RKO (cell line): ENCODE measurements at regions not wholly inside any gene's neighbourhood (a gene's known extent, or its start where the extent isn't known, plus 50 kb on each side); places are given as distances from the start of the nearest gene placed in this dataset.
"Not testable (repeated sequence)": the region's sequence is repeated elsewhere in the genome, so short reads cannot be mapped to it uniquely, and the experiment has no call there.

Source experiments
- DNase-seq: peaks from one replicate; pipeline ENCODE4 v3.0.0-alpha.2; 2016; ENCODE audit warnings: low spot score

DNA sequence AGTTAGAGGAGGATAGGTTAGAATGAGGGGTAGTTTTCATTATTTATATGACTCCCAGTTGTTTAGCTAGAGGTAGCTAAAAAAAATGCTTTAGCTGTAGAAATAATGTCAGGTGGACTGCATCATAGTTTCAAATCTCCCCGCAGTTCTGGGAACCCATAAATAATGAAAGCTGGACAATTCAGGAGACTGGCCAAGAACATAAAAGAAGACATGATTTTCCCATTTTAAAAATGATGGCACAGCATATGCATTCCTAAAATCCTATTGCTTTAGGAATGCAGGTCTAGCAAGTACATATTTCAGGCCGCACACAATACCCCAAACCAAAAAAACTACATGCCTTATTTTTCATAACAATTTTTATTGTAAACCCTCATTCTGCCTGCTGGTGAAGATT, 143.3 kb downstream of the CTH start:
- DNase-seq = no peak

DNA sequence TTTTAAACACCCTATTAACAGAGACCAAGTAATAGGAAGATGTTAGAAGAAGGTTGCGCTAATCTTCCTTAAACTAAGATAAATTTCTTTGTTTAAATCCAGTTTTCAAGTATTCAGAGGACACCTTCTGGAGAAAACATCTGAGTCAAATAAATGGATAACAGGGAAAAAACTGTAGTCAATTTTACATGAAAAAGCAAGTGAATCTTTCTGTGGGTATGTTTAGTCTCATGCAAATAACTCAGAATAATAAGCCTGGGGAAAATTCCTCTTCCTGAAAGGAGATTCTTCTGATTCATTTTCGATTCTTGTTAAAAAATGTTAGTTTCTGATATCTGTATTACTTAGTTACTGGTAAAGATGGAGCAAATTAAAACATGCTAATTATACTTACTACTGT, 145.5 kb downstream of the CTH start:
- no peak for DNase-seq

DNA sequence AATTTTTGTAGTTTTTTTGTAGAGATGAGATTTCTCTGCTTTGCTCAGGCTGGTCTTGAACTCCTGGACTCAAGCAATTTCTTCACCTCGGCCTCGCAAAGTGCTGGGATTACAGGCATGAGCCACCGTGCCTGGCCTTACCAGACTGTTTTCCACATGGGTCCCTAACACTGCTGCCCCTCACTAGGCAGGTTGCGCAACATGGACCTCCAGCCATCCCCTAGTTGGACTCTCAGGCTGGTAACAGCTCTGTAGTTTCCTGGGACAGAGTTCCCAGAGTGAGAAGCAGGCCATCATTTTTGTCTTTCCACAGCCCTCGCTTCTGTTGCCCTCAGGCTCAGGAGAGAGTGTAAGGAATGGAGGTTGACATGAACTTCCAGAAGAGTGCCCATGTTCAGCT, 156.1 kb downstream of the CTH start:
- no peak for DNase-seq

DNA sequence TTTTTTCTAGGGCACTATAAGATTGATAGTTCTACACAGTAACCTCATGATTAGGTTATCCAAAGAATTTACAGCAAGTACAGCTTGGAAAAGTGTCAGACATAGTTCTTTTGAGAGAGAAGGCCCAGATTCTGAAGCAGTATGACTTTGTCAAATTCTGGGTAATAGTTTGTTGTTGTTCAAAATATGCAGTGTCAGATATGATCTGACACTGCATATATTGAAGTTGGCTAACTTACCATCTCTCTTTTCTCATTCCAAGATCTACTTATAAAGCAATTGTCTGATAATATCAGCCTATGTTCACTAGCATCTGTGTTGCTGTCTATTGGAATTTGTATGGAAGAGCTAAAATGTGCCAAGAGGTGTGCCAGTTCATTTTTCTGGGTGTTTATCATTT, 160.1 kb downstream of the CTH start:
- DNase-seq = no peak

DNA sequence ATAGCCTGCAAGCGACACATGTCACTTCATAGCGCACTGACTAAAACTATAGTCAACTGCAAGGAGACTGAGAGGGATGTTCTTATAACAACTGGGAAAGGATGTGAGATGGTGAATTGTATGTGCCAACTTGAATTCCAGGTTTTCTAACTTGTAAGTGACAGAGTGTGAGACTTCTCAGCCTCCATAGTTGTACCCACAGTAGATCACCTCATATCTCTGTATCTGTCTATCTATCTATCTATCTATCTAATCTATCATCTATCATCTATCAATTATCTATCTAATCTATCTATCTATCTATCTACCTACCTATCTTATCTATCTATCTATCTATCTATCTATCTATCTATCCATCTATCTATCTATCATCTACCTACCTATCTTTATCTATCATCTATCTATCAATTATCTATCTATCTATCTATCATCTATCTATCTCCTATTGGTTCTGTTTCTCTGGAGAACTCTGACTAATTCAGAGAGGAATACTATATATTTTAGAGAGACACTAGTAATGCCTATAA, 162.3 kb downstream of the CTH start:
- DNase-seq = no peak

DNA sequence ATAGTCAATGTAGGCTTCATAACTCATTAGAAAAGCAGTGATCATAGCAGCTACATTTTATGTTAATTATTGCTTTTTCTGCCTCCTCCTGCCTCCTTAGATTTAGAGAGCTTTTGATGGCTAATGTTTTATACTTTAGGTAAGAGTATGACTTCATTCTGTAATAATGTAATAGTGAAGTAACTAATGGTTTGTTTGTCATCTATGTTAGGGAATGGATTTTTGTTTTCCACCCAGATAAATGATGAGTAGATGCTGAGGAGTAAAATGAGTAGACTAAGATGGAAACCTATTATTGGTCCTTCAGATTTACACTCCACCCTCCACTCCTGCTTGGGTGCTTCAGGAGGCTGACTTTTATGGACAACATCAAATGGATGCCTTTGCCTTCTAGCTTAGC, 170.6 kb downstream of the CTH start:
- DNase-seq = no peak

DNA sequence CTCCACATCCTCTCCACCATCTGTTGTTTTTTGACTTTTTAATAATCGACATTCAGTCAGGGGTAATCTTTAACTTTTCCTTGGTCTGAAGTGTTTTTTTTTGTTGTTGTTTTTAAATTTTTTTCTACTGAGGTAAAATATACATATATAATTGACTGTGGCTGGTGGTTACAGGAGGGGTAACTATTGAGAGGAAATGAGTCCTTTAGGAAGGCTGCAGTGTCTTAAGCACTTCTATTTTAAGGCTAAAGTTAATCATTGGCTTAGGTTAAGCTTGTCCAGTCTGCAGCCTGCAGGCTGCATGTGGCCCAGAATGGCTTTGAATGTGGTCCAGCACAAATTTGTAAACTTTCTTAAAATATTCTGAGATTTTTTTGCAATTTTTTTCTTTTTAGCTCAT, 172.5 kb downstream of the CTH start:
- DNase-seq = no peak

DNA sequence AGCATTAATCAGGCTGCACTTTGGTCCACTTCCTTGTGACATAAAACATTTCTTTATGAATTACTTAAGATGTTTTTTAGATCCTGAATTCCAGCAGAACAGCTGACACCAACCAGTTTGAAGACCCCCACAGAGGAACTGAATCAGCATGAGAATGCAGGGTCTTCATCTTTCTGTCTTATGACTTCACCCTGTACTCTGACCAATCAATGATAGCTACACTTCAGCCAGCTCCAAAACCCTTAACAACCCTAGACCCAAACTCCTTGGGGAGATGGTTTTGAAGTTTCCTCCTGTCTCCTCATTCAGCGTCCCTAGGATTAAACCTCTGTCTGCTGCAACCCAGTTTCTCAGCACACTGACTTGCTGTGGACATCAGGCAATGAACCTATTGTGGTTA, 175.0 kb downstream of the CTH start:
- no peak for DNase-seq

DNA sequence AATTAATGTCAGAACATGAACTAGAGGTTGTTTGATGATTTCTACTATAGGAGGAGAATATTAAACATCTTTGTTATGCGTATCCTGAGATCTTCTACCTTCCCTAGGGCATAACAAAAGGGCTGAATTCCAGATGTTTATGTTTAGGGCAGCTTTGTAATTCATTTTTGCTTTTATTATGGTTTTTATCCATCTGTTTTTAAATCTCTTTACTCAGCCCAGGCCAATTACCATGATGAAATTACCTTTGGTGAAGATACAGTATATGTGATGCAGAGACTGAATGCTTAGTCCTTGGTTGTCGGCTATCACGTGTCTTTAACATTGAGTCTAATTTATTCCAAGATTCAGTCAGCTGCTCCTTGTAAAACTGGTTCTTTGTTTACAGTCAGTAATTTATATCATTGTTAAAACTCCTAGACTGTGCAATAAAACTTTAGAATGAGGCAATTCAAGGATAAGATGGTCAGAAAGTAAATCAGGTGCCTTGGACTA, 176.9 kb downstream of the CTH start:
- DNase-seq = no peak

DNA sequence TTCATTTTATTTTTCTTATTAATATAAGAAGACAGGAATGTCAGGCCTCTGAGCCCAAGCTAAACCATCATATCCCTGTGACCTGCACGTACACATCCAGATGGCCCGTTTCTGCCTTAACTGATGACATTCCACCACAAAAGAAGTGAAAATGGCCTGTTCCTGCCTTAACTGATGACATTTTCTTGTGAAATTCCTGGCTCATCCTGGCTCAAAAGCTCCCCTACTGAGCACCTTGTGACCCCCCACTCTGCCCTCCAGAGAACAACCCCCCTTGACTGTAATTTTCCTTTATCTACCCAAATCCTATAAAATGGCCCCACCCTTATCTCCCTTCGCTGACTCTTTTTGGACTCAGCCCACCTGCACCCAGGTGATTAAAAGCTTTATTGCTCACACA, 182.5 kb downstream of the CTH start:
- DNase-seq = not testable (repeated sequence)

DNA sequence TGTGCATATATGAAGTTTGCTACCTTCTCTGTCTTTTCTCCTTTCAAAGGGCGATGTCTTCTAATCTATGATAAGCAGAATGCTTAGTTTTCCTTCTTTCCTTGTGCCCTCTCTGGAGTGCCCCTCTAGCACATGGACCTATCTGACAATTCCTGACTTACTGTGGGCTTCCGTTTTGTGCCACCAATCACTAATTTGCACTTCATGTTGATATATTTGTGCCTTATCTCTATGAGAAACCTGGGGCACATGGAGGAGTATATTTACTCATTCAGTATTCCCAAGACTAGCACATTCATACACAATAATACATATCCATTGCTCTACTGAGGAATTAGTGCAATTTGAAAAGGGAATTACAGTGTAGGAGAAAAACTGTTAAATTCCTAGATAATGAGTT, 197.7 kb downstream of the CTH start:
- DNase-seq = no peak

DNA sequence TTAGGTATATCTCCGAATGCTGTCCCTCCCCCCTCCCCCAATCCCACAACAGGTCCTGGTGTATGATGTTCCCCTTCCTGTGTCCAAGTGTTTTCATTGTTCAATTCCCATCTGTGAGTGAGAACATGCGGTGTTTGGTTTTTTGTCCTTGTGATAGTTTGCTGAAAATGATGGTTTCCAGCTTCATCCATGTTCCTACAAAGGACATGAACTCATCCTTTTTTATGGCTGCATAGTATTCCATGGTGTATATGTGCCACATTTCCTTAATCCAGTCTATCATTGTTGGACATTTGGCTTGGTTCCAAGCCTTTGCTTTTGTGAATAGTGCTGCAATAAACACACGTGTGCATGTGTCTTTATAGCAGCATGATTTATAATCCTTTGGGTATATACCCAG, 199.1 kb downstream of the CTH start:
- DNase-seq = not testable (repeated sequence)

DNA sequence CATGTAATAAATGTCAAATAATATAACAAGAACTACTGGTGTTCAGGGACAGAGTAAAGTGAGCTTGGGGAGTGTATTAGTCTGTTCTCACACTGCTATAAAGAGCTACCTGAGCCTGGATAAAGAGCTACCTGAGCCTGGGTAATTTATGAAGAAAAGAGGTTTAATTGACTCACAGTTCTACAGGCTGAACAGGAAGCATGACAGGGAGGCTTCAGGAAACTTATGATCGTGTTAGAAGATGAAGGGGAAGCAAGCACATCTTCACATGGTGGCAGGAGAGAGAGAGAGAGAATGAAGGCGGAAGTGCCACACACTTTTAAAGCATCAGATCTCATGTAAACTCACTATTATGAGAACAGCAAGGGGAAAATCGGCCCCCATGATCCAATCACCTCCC, 205.9 kb downstream of the CTH start:
- no peak for DNase-seq

DNA sequence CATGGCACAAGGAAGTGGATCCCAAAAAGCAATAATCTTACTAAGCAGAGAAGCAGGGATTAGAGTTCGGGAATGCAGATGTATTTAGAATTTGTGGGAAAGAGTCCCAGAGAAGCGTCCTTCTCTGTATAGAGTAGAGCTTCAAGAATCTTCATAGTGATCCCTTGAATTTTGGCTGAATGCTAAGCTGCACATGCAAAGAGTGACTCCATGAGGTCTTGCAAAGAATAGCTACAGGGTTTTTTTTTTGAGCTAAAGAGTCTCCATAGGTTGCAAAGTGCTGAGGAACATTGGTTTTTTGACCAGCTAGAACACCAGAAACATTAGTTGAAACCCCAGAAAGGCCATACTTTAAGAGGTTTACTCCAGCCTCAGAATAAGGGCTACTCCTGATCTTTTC, 206.7 kb downstream of the CTH start:
- DNase-seq = no peak

DNA sequence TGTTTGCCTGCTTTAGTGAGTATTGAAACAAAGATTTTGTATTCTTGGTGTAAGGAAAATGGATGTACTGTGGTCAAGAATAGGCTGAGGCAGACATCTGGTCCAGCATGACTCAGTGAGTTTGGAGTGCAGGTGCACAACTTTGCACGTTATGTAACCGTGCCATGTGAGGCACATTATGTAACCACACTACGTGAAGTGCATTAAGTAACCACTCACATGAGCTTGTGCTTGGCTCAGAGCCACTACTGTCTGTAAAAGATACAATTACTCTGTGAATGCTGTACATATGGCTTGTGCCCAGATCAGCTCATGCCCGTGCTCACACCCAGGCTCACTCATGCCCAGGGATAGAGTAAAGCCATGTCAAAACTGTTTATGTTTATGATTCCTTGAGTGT, 216.8 kb downstream of the CTH start:
- peak; percentile 12 for DNase-seq

DNA sequence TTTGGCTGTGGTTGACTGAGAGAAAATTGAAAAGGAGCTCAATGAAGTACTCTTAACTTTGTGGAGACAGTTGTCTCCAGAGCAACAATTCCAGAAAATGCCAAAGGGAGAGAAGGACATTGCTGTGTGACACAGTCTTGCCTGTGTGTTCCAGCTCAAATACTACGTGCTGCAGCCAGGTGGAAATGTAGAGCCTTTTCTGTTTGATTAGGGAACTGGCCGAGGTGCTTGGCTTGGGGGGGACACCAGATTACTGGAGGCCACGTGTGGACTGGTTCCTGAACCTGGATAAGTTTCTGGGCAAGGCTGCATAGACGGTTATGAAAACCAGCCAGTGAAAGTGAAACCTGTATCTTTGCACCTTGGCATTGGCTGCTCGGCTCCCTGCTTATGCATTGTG, 217.9 kb downstream of the CTH start:
- DNase-seq = no peak

DNA sequence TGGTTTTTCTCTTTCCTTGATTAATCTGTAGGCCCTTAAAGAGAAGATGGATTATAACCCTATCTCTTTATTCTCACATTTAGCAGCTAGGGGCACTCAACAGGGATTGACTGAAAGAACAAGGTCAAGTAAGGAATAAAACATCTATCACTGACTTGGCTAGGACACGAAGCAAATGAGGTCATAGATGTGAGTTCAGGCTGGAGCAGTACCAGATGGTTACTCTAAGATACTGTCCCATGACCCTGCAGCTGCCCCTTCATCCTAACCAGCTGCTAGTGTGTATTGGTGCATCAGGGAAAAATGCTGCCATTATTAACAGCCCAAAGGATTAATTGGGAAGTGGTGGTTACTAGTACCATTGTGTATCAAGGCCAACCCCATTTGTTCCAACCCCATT, 221.9 kb downstream of the CTH start:
- DNase-seq = no peak

DNA sequence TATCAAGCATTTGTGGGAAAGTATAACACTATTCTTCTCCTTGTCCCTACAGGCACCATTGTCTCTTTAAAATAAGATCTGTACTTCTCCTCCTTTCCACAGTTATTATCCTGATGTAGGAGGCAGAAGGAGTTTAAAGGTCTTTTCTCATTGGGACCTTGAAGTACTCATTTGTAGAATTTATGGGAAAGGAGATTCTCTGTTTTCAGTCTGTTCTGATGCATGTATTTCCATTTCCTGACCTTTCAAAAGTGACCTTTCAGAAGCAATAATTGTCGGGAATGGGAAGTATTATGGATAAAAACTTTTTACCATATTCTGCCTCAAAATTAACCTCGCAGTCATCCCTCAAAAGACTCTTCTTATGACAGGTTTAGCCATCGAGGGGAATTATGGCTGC, 224.8 kb downstream of the CTH start:
- no peak for DNase-seq

DNA sequence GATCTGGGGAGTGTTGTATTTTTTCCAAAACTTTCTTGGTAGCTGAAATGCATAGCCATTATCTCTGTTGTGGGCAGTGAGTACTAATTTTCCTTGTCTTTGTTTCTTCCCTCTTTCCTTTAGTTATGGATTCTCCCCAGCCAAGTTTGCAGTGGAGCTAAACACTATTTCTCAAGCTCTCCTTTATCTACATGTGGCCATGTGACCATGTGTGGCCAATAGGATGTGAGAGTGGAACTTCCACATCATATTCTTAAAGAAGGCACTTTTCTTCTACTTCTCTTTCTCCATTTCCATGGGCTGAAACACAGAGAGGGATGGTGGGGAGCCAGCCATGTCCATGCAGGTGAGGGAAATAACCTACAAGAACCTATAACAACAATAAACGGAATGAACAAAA, 230.8 kb downstream of the CTH start:
- no peak for DNase-seq

DNA sequence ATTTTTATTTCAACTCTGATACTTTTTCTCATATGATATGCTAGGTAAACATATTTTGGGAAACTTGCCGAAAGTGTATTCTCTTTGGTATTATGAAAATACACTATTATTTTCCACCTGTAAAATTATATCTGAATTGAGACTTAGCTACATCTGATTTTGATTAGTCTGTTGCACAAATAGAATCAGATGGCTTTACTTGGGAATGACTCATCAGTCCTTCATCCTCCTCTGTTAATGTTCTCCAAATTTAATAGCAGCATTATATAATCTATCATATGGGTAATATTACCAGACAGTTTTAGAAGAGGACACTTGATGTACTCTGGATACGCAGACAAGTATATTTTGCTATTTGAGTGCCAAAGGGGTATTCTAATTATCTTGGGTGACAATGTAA, 245.3 kb downstream of the CTH start:
- DNase-seq = no peak

DNA sequence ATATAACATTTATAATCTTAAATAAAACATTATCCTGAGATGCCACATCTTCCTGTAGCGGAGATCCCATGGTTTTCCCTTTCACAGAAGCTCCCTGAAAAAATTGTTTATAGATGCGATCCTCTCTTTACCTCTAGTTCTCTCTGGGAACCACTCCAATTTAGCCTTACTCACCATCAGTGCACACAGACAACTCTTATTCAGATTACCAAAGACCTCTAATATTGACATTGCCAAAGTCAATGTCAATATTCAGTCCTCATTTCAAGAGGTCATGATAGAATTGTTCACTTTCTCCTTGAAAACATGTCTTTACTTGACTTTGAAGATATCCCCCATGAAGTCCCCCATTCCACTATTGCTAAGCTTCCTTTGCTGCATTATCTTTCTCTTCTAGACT, 248.8 kb downstream of the CTH start:
- no peak for DNase-seq

DNA sequence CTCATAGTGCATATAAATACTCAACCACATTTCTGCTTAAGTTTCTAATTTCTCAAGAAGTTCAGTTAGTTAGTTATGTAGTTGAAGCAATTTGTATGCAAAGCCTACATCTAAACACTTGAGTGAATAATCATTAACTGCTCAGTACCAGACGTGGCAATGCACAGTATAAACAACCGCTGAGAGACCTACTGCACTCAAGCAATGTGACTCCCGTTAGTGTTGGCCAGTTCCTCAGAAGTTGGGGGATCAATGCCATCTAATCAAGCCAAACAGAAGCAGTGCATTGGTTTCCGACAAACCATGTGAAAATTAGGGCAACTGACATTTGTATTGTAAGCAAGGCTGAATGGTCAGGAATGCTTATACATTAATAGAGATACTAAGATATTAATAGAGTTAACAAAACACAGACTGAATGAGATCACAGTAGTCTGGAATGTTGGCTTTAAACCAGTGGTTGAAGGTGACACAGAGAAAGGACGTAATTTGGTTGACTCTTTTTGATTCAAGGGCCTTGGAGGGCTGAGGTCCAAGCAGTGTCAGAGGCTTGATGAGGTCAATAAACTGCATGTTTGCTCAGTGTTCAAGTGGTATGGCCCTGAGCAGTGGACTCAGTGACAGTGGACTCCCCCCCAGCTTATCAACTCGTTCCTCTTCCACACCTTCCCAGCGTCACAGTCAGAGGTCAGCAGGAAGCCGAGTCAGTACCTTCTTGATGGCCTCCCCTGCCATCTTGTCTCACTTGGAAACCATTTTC, 255.5 kb downstream of the CTH start:
- DNase-seq = no peak

DNA sequence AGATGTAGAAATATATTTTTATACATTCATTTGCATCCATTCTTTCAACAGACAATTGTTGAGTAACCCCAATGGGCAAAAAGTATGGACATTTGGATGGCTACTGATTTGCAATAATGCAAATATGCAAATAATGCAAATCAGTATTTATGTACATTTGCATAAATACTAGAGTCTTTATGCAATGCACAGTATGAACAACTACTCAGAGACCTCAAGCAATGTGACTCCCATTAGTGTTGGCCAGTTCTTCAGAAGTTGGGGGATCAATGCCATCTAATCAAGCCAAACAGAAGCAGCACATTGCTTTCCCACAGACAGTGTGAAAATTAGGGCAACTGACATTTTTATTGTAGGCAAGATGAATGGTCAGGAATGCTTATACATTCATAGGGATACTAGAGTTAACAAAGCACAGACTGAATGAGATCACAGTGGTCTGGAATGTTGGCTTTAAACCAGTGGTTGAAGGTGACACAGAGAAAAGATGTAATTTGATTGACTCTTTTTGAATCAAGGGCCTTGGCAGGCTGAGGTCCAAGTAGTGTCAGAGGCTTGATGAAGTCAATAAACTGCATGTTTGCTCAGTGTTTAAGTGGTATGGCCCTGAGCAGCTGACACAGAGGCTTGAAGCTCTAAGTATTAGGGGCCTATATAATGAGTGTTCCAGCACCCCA, 256.6 kb downstream of the CTH start:
- DNase-seq = peak; percentile 22

DNA sequence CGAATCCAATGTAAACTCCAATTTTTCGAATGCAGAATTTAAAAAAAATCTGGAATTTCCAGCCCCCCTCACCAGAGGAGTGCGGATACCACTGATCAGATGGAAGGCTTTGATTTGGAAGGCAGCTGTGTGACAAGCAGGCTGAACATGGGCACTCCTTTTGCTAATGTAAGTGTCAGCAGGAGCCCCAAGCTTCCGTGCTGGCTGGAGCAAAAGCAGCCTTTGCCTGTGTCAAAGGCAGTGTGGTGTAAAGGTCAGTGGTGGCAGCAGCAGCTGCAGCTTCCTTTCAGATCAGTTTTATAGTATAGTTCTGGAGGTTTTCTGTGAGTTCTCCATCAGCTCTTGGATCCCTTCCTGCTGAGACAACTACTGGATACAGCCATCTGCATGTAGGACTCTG, 259.9 kb downstream of the CTH start:
- no peak for DNase-seq
